GM12878 (cell line): ENCODE measurements at regions not wholly inside any gene's neighbourhood (a gene's known extent, or its start where the extent isn't known, plus 50 kb on each side); places are given as distances from the start of the nearest gene placed in this dataset.

ENCODE experiments used
- ATAC-seq: fragments of 200-7000 bp; cut with Tn5 transposase; 3 replicates; pipeline ENCODE4 v1.9.1; 2020; ENCODE audit warnings: mild to moderate bottlenecking, moderate library complexity
- BruUV-seq: library from RNA; stranded (reverse); fragments of 400-500 nt; replicated peaks from 2 replicates; lab custom pipeline; 2021; lab: Mats Ljungman, UMichigan
- CTCF ChIA-PET: fragments of 300-600 bp; sonication (Branson Sonifier 250); formaldehyde crosslinking; extraction: SDS; loops from one replicate; lab custom pipeline; 2021; ENCODE audit warnings: inconsistent platforms; lab: Yijun Ruan, JAX
- POLR2A ChIA-PET: fragments of 350-600 bp; formaldehyde crosslinking; extraction: SDS; loops from one replicate; lab custom pipeline; 2021; ENCODE audit warnings: inconsistent platforms; lab: Charles Lee
- RAD21 ChIA-PET: fragments of 300-600 bp; sonication (Branson Sonifier 250); formaldehyde crosslinking; loops from one replicate; lab custom pipeline; 2023; ENCODE audit warnings: antibody characterized with exemption; ENCODE audit not compliant: unreplicated experiment; lab: Charles Lee
- SMC1A ChIA-PET: fragments of 300-600 bp; sonication (Branson Sonifier 250); formaldehyde crosslinking; loops from one replicate; lab custom pipeline; 2023; ENCODE audit not compliant: unreplicated experiment, uncharacterized antibody; lab: Charles Lee
- DNase-seq: peaks from one replicate; pipeline ENCODE4 v3.0.0-alpha.2; 2011; ENCODE audit warnings: low read depth, low spot score
- FAIRE-seq: peaks from 3 replicates; lab custom pipeline; 2011; peaks lifted over from hg19 to GRCh38; lab: Jason Lieb, UNC
- H2AFZ ChIP-seq: 2 replicates; pipeline ENCODE4 v1.6.0; 2011; ENCODE audit warnings: low read depth, low read length, control low read depth; ENCODE audit not compliant: control insufficient read depth
- H3K27ac ChIP-seq: 2 replicates; pipeline ENCODE4 v1.5.1; 2011; ENCODE audit warnings: control low read depth; ENCODE audit not compliant: control insufficient read depth, insufficient read depth
- H3K27me3 ChIP-seq, 2 experiments: replicated peaks in 1 of 2; 2 replicates each; pipeline versions ENCODE4 v1.6.0 to v1.6.1; 2011; ENCODE audit warnings: low read length in 1 of 2; ENCODE audit not compliant: control insufficient read depth in 2 of 2, insufficient read depth in 2 of 2
- H3K36me3 ChIP-seq, 2 experiments: 2 replicates each; pipeline ENCODE4 v1.5.1; 2011; ENCODE audit warnings: low read length in 1 of 2; ENCODE audit not compliant: control insufficient read depth in 2 of 2, insufficient read depth in 2 of 2
- H3K4me1 ChIP-seq: 2 replicates; pipeline ENCODE4 v1.6.1; 2011; ENCODE audit warnings: mild to moderate bottlenecking, low read length, moderate library complexity, mixed read lengths; ENCODE audit not compliant: control insufficient read depth, insufficient read depth
- H3K4me2 ChIP-seq: 2 replicates; pipeline ENCODE4 v1.6.0; 2011; ENCODE audit warnings: control low read depth; ENCODE audit not compliant: control insufficient read depth, insufficient read depth
- H3K4me3 ChIP-seq: fragments of 200-600 bp; sonication (generic); 2 replicates; pipeline ENCODE4 v1.5.1; 2016
- H3K79me2 ChIP-seq: 2 replicates; pipeline ENCODE4 v1.6.0; 2011; ENCODE audit warnings: low read length; ENCODE audit not compliant: control insufficient read depth, insufficient read depth
- H3K9ac ChIP-seq: 2 replicates; pipeline ENCODE4 v1.8.0; 2011; ENCODE audit warnings: low read length, control low read depth, mixed read lengths; ENCODE audit not compliant: control insufficient read depth, insufficient read depth
- H3K9me3 ChIP-seq: replicated peaks from 3 replicates; pipeline ENCODE4 v1.5.1; 2011; ENCODE audit warnings: mild to moderate bottlenecking, low read length; ENCODE audit not compliant: control insufficient read depth, insufficient read depth
- H4K20me1 ChIP-seq: 2 replicates; pipeline ENCODE4 v1.6.0; 2011; ENCODE audit not compliant: control insufficient read depth, insufficient read depth
- CTCF ChIP-seq, 3 experiments: IDR thresholded peaks in 2 of 3; conservative IDR thresholded peaks in 1 of 3; 2 replicates each; pipeline ENCODE4 v1.5.1; 2011; ENCODE audit warnings: low read depth in 3 of 3, low read length in 3 of 3, mild to moderate bottlenecking in 3 of 3, control low read depth in 2 of 3, moderate library complexity in 2 of 3, inconsistent platforms in 1 of 3, mixed read lengths in 1 of 3; ENCODE audit not compliant: control insufficient read depth in 2 of 3, insufficient read depth in 1 of 3; ENCODE audit errors: extremely low read depth in 1 of 3
- EGR1 ChIP-seq, 2 experiments: IDR thresholded peaks; 1 replicate in 1 of 2; 2 replicates in 1 of 2; pipeline ENCODE4 v1.6.1; 2011 to 2012; ENCODE audit warnings: low read depth in 2 of 2, low read length in 2 of 2, borderline replicate concordance in 1 of 2, mild to moderate bottlenecking in 1 of 2, moderate library complexity in 1 of 2
- PAX5 ChIP-seq: IDR thresholded peaks from 2 replicates; pipeline ENCODE4 v1.6.1; 2011; ENCODE audit warnings: low read depth, low read length, borderline replicate concordance
- SIN3A ChIP-seq: IDR thresholded peaks from 2 replicates; pipeline ENCODE4 v1.6.1; 2012; ENCODE audit warnings: low read depth, low read length, improper control_type of control experiment
- ZBTB11 ChIP-seq: fragments of 450-650 bp; formaldehyde crosslinking; IDR thresholded peaks from 2 replicates; pipeline ENCODE4 v1.5.0; 2022; ENCODE audit warnings: mild to moderate bottlenecking, missing genetic modification characterization
- ZBTB4 ChIP-seq: fragments of 450-650 bp; formaldehyde crosslinking; IDR thresholded peaks from 2 replicates; pipeline ENCODE4 v1.4.0; 2022; ENCODE audit warnings: mild to moderate bottlenecking, moderate library complexity
- WGBS: methylation state at CpG from one replicate; pipeline ENCODE4 v1.1.6; 2016; ENCODE audit warnings: low lambda C conversion rate; ENCODE audit not compliant: insufficient replicate concordance, insufficient coverage; ENCODE audit errors: missing lambda C conversion rate; 5-methylcytosine and 5-hydroxymethylcytosine counted together
- in situ Hi-C: fragments of 300-500 bp; cut with MboI; formaldehyde crosslinking; loops from 9 replicates; pipeline ENCODE4 v1.14.3; 2018; ENCODE audit warnings: mixed read lengths
- intact Hi-C: fragments of 100-400 bp; cut with micrococcal nuclease; formaldehyde crosslinking; loops from one replicate; pipeline ENCODE4 v1.14.2; 2022; ENCODE audit not compliant: unreplicated experiment

GRCh38 chr4:24236532-24236931, 346.7 kb upstream of the PPARGC1A start:
- Histone ChIP-seq H3K4me3 (no peak overlapping the region), H2AFZ (no peak overlapping the region), H3K27ac (no peak overlapping the region), H3K4me2 (no peak overlapping the region), H4K20me1 (no peaks in the 10 kb centered on the region), H3K9ac (no peak overlapping the region), H3K9me3 (no peaks in the 10 kb centered on the region), H3K27me3 (no peaks in the 10 kb centered on the region), H3K79me2 (no peaks in the 10 kb centered on the region), H3K4me1 (no peaks in the 10 kb centered on the region), H3K36me3 (no peaks in the 10 kb centered on the region)
- RAD21 ChIA-PET: no interaction called here
- SMC1A ChIA-PET: no interaction called here
- BruUV-seq: no TSS peak
- DNase-seq: no peak
- FAIRE-seq: no peak
- ATAC-seq: peak; percentile 22; the same call in 2 of the 3 replicates
- WGBS: 0% methylated on average over 3 of the region's 3 CpGs
- intact Hi-C loops (no loop called here), in situ Hi-C loops (no loop called here)
- POLR2A ChIA-PET: no interaction called here
- TF ChIP-seq EGR1 (IDR thresholded peaks at IDR 0.05; ENCODE audit: borderline replicate concordance in 1 of 2, low read depth in 2 of 2, low read length in 2 of 2) (no peak), SIN3A (no peak), ZBTB4 (no peak)
- CTCF ChIA-PET: no interaction called here

GRCh38 chr4:24236120-24236519, 346.3 kb upstream of the PPARGC1A start:
- SMC1A ChIA-PET: no interaction called here
- Histone ChIP-seq H3K9ac (no peak overlapping the region), H2AFZ (no peak overlapping the region), H3K4me1 (no peaks in the 10 kb centered on the region), H3K79me2 (no peaks in the 10 kb centered on the region), H3K27ac (no peak overlapping the region), H3K36me3 (no peaks in the 10 kb centered on the region), H3K4me3 (no peak overlapping the region), H3K9me3 (no peaks in the 10 kb centered on the region), H3K27me3 (no peaks in the 10 kb centered on the region), H3K4me2 (no peak overlapping the region), H4K20me1 (no peaks in the 10 kb centered on the region)
- intact Hi-C loops (no loop called here), in situ Hi-C loops (no loop called here)
- RAD21 ChIA-PET: no interaction called here
- WGBS: 22% methylated on average over 5 of the region's 5 CpGs
- BruUV-seq: no TSS peak
- POLR2A ChIA-PET: no interaction called here
- CTCF ChIA-PET: no interaction called here
- DNase-seq (no peak), FAIRE-seq (no peak), ATAC-seq (no peak)
- no peak for TF ChIP-seq ZBTB11 (CRISPR knock-in tag)
- no peak for TF ChIP-seq CTCF (IDR thresholded peaks at IDR 0.05 in 2 of 3, conservative IDR thresholded peaks at IDR 0.05 in 1 of 3; ENCODE audit: control insufficient read depth in 2 of 3, extremely low read depth in 1 of 3, insufficient read depth in 1 of 3, low read depth in 3 of 3, low read length in 3 of 3)
- TF ChIP-seq PAX5: no peak
